ENCODE measurements at regions not wholly inside any gene's neighbourhood (a gene's known extent, or its start where the extent isn't known, plus 50 kb on each side); places are given as distances from the start of the nearest gene placed in this dataset.

DNA sequence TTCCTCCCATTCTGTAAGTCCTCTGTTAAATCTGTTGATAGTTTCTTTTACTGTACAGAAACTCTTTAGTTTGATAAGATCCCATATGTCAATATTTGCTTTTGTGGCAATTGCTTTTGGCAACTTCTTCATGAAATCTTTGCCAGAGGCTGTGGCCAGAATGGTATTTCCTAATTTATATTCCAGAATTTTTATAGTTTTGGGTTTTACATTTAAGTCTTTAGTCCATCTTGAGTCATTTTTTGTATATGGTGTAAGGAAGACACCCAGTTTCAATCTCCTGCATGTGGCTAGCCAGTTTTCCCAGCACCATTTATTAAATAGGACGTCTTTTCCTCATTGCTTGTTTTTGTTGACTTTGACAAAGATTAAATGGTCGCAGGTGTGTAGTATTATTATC is 372.4 kb upstream of the CADM2 start:
- TF ChIP-seq, protein P1, sequence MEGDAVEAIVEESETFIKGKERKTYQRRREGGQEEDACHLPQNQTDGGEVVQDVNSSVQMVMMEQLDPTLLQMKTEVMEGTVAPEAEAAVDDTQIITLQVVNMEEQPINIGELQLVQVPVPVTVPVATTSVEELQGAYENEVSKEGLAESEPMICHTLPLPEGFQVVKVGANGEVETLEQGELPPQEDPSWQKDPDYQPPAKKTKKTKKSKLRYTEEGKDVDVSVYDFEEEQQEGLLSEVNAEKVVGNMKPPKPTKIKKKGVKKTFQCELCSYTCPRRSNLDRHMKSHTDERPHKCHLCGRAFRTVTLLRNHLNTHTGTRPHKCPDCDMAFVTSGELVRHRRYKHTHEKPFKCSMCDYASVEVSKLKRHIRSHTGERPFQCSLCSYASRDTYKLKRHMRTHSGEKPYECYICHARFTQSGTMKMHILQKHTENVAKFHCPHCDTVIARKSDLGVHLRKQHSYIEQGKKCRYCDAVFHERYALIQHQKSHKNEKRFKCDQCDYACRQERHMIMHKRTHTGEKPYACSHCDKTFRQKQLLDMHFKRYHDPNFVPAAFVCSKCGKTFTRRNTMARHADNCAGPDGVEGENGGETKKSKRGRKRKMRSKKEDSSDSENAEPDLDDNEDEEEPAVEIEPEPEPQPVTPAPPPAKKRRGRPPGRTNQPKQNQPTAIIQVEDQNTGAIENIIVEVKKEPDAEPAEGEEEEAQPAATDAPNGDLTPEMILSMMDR (optimal IDR thresholded peaks at IDR 0.05 in 1 of 3, IDR thresholded peaks at IDR 0.05 in 1 of 3, conservative IDR thresholded peaks at IDR 0.05 in 1 of 3; ENCODE audit: extremely low read depth in 1 of 3, insufficient read depth in 2 of 3, low read length in 3 of 3): no peak
- TF ChIP-seq EZH2 (IDR thresholded peaks at IDR 0.05; ENCODE audit: low read length): no peak
